ENCODE measurements at regions not wholly inside any gene's neighbourhood (a gene's known extent, or its start where the extent isn't known, plus 50 kb on each side); places are given as distances from the start of the nearest gene placed in this dataset.

- no peaks in the 10 kb centered on the region for H3K27me3 ChIP-seq (ENCODE audit: control insufficient read depth, insufficient read depth, low read length)
- TF ChIP-seq, protein P1, sequence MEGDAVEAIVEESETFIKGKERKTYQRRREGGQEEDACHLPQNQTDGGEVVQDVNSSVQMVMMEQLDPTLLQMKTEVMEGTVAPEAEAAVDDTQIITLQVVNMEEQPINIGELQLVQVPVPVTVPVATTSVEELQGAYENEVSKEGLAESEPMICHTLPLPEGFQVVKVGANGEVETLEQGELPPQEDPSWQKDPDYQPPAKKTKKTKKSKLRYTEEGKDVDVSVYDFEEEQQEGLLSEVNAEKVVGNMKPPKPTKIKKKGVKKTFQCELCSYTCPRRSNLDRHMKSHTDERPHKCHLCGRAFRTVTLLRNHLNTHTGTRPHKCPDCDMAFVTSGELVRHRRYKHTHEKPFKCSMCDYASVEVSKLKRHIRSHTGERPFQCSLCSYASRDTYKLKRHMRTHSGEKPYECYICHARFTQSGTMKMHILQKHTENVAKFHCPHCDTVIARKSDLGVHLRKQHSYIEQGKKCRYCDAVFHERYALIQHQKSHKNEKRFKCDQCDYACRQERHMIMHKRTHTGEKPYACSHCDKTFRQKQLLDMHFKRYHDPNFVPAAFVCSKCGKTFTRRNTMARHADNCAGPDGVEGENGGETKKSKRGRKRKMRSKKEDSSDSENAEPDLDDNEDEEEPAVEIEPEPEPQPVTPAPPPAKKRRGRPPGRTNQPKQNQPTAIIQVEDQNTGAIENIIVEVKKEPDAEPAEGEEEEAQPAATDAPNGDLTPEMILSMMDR (IDR thresholded peaks at IDR 0.05; ENCODE audit: borderline replicate concordance, extremely low read depth, insufficient read depth), result no peak
- peak in 2 of 5 donors; percentile 28 to 64 for DNase-seq
- H3K9me3 ChIP-seq (ENCODE audit: control insufficient read depth in 2 of 3, insufficient read depth in 1 of 3, low read length in 3 of 3), result no peaks in the 10 kb centered on the region
- H3K27ac ChIP-seq (ENCODE audit: low read depth in 2 of 2, low read length in 2 of 2), result no peak overlapping the region
- H3K4me3 ChIP-seq (ENCODE audit: low read length in 3 of 3), result no peak overlapping the region
- FAIRE-seq, result no peak
- intact Hi-C loops (cut with DNase I), result no loop called here
- H3K36me3 ChIP-seq (ENCODE audit: control insufficient read depth in 2 of 3, insufficient read depth in 3 of 3, low read length in 3 of 3), result no peaks in the 10 kb centered on the region
- no peak overlapping the region for H3K9ac ChIP-seq (ENCODE audit: low read length in 3 of 3)
- peaks cover 0 to 8% (median 0%) of the 10 kb centered on the region in 3 donors for H3K4me1 ChIP-seq (ENCODE audit: control insufficient read depth in 2 of 3, insufficient read depth in 2 of 3, low read depth in 1 of 3, low read length in 3 of 3)
These were observed 304.5 kb upstream of the B3GAT1 start for GRCh38 chr11:134716582-134716981.

- Histone ChIP-seq H3K9ac (ENCODE audit: low read length in 3 of 3) (no peak overlapping the region), H3K9me3 (ENCODE audit: control insufficient read depth in 2 of 3, insufficient read depth in 1 of 3, low read length in 3 of 3) (peaks cover 0 to 3% (median 0%) of the 10 kb centered on the region in 3 donors), H3K27me3 (ENCODE audit: control insufficient read depth, insufficient read depth, low read length) (no peaks in the 10 kb centered on the region), H3K4me3 (ENCODE audit: low read length in 3 of 3) (no peak overlapping the region), H3K36me3 (ENCODE audit: control insufficient read depth in 2 of 3, insufficient read depth in 3 of 3, low read length in 3 of 3) (no peaks in the 10 kb centered on the region), H3K4me1 (ENCODE audit: control insufficient read depth in 2 of 3, insufficient read depth in 2 of 3, low read depth in 1 of 3, low read length in 3 of 3) (peaks cover 0 to 8% (median 0%) of the 10 kb centered on the region in 3 donors), H3K27ac (ENCODE audit: low read depth in 2 of 2, low read length in 2 of 2) (no peak overlapping the region)
- TF ChIP-seq, protein P1 (IDR thresholded peaks at IDR 0.05; ENCODE audit: borderline replicate concordance, extremely low read depth, insufficient read depth), result no peak
- peak in 4 of 5 donors; percentile 87 to 96 (median 94) for DNase-seq
- FAIRE-seq, result no peak
- intact Hi-C loops (cut with DNase I), result no loop called here
These were observed 302.1 kb upstream of the B3GAT1 start for GRCh38 chr11:134714021-134714656.

GRCh38 chr11:134712228-134713145 lies 300.4 kb upstream of the B3GAT1 start:
- DNase-seq, result no peak

More at GRCh38 chr11:134712228-134713145, 300.4 kb upstream of the B3GAT1 start:
- intact Hi-C loops (cut with DNase I), result no loop called here
- no peak overlapping the region for H3K4me3 ChIP-seq (ENCODE audit: low read length in 3 of 3)
- H3K27ac ChIP-seq (ENCODE audit: low read depth in 2 of 2, low read length in 2 of 2), result no peak overlapping the region
- peaks cover 0 to 8% (median 0%) of the 10 kb centered on the region in 3 donors for H3K4me1 ChIP-seq (ENCODE audit: control insufficient read depth in 2 of 3, insufficient read depth in 2 of 3, low read depth in 1 of 3, low read length in 3 of 3)
- no peak overlapping the region for H3K9ac ChIP-seq (ENCODE audit: low read length in 3 of 3)
- H3K36me3 ChIP-seq (ENCODE audit: control insufficient read depth in 2 of 3, insufficient read depth in 3 of 3, low read length in 3 of 3), result no peaks in the 10 kb centered on the region
- no peak for FAIRE-seq
- no peaks in the 10 kb centered on the region for H3K27me3 ChIP-seq (ENCODE audit: control insufficient read depth, insufficient read depth, low read length)
- TF ChIP-seq, protein P1 (IDR thresholded peaks at IDR 0.05; ENCODE audit: borderline replicate concordance, extremely low read depth, insufficient read depth), result no peak
- H3K9me3 ChIP-seq (ENCODE audit: control insufficient read depth in 2 of 3, insufficient read depth in 1 of 3, low read length in 3 of 3), result peaks cover 0 to 3% (median 0%) of the 10 kb centered on the region in 3 donors
